HL-60 (cell line): ENCODE measurements at regions not wholly inside any gene's neighbourhood (a gene's known extent, or its start where the extent isn't known, plus 50 kb on each side); places are given as distances from the start of the nearest gene placed in this dataset.

Experiments
- DNase-seq, 2 experiments: peaks; one replicate each; pipeline ENCODE4 v3.0.0-alpha.2; 2010 to 2020; ENCODE audit warnings: low read depth in 1 of 2, low spot score in 1 of 2
- H3K27ac ChIP-seq: fragments of 250-450 bp; sonication (Bioruptor Pico); replicated peaks from 2 replicates; pipeline ENCODE4 v1.5.1; 2020; ENCODE audit warnings: mild to moderate bottlenecking, moderate library complexity
- H3K27me3 ChIP-seq: fragments of 250-450 bp; sonication (Bioruptor Pico); 2 replicates; pipeline ENCODE4 v1.5.1; 2021; ENCODE audit warnings: mild to moderate bottlenecking, moderate library complexity; ENCODE audit not compliant: insufficient read depth, poor library complexity, severe bottlenecking
- H3K4me3 ChIP-seq: replicated peaks from 2 replicates; pipeline ENCODE4 v1.5.1; 2011; ENCODE audit warnings: mild to moderate bottlenecking, control low read depth, low read length; ENCODE audit not compliant: insufficient read depth
- CTCF ChIP-seq: IDR thresholded peaks from one replicate; pipeline ENCODE4 v1.5.1; 2011; ENCODE audit warnings: low read length, control low read depth, inconsistent platforms; ENCODE audit not compliant: insufficient read depth
- GABPA ChIP-seq: IDR thresholded peaks from 2 replicates; pipeline ENCODE4 v1.6.1; 2012; ENCODE audit warnings: low read depth
- POLR2AphosphoS5 ChIP-seq: IDR thresholded peaks from 2 replicates; pipeline ENCODE4 v1.6.1; 2012; ENCODE audit warnings: low read depth
- REST ChIP-seq: IDR thresholded peaks from 2 replicates; pipeline ENCODE4 v1.6.1; 2012; ENCODE audit warnings: low read depth; ENCODE audit not compliant: insufficient replicate concordance
- SPI1 ChIP-seq: IDR thresholded peaks from 2 replicates; pipeline ENCODE4 v1.6.1; 2012; ENCODE audit warnings: low read depth, mild to moderate bottlenecking, borderline replicate concordance

GRCh38 chr9:107632216-107632615 lies 142.6 kb upstream of the KLF4 start:
- Histone ChIP-seq H3K27me3 (no peaks in the 10 kb centered on the region), H3K4me3 (no peak overlapping the region), H3K27ac (no peak overlapping the region)
- no peak for DNase-seq
- TF ChIP-seq GABPA, result no peak
- TF ChIP-seq CTCF, result no peak
- TF ChIP-seq POLR2AphosphoS5, result no peak
- TF ChIP-seq SPI1, result no peak
- no peak for TF ChIP-seq REST

GRCh38 chr9:107631788-107632187 lies 142.2 kb upstream of the KLF4 start:
- no peak for DNase-seq
- no peak for TF ChIP-seq CTCF
- no peak for TF ChIP-seq POLR2AphosphoS5
- no peak for TF ChIP-seq REST
- TF ChIP-seq GABPA, result no peak
- no peak for TF ChIP-seq SPI1
- Histone ChIP-seq H3K4me3 (no peak overlapping the region), H3K27me3 (no peaks in the 10 kb centered on the region), H3K27ac (no peak overlapping the region)

- H3K27ac ChIP-seq, result no peak overlapping the region
- H3K27me3 ChIP-seq, result no peaks in the 10 kb centered on the region
- DNase-seq, result peak in 1 of 2 experiments; percentile 67
- TF ChIP-seq CTCF (no peak), REST (no peak), SPI1 (no peak; the same call in 1 of the 2 replicates), POLR2AphosphoS5 (no peak), GABPA (no peak)
- H3K4me3 ChIP-seq, result no peak overlapping the region
Measured at GRCh38 chr9:107630156-107630555, 140.6 kb upstream of the KLF4 start.
